Stimulated activated CD4-positive, alpha-beta T cell treated with anti-CD3 and anti-CD28 coated beads, Interleukin-2, amount 100 ng/mL, for 48 hours (primary cell): ENCODE measurements at regions not wholly inside any gene's neighbourhood (a gene's known extent, or its start where the extent isn't known, plus 50 kb on each side); places are given as distances from the start of the nearest gene placed in this dataset.
"Not testable (repeated sequence)": the region's sequence is repeated elsewhere in the genome, so short reads cannot be mapped to it uniquely, and the experiment has no call there.

Source experiments
- DNase-seq, 2 donors: peaks; one replicate each; pipeline ENCODE4 v3.0.0-alpha.2; 2020

GRCh38 chr5:124902097-124902821 lies 155.8 kb upstream of the ZNF608 start:
- DNase-seq, result no peak

GRCh38 chr5:124905256-124906130 lies 159.1 kb upstream of the ZNF608 start:
- DNase-seq, result no peak

GRCh38 chr5:124906339-124907097 lies 160.1 kb upstream of the ZNF608 start:
- DNase-seq, result no peak

GRCh38 chr5:124907098-124907644 lies 160.7 kb upstream of the ZNF608 start:
- DNase-seq, result no peak

- no peak for DNase-seq
Observed at GRCh38 chr5:124908581-124909451, 162.4 kb upstream of the ZNF608 start.

- DNase-seq, result no peak
Observed at GRCh38 chr5:124909734-124910133, 163.3 kb upstream of the ZNF608 start.

GRCh38 chr5:124910354-124911016 lies 164.0 kb upstream of the ZNF608 start:
- no peak for DNase-seq

GRCh38 chr5:124912638-124913328 lies 166.3 kb upstream of the ZNF608 start:
- DNase-seq, result no peak

- DNase-seq, result no peak
Observed at GRCh38 chr5:124913329-124913653, 166.9 kb upstream of the ZNF608 start.

- not testable (repeated sequence) for DNase-seq
Observed at GRCh38 chr5:124916313-124916712, 169.9 kb upstream of the ZNF608 start.

- no peak for DNase-seq
Observed at GRCh38 chr5:124918618-124919017, 172.2 kb upstream of the ZNF608 start.

- DNase-seq, result no peak
Observed at GRCh38 chr5:124919076-124919475, 172.6 kb upstream of the ZNF608 start.

- no peak for DNase-seq
Observed at GRCh38 chr5:124919747-124920525, 173.5 kb upstream of the ZNF608 start.

GRCh38 chr5:124920909-124921666 lies 174.6 kb upstream of the ZNF608 start:
- no peak for DNase-seq

- DNase-seq, result no peak
Observed at GRCh38 chr5:124921694-124922093, 175.3 kb upstream of the ZNF608 start.

- DNase-seq, result no peak
Observed at GRCh38 chr5:124922255-124922975, 176.0 kb upstream of the ZNF608 start.

- no peak for DNase-seq
Observed at GRCh38 chr5:124923131-124923530, 176.7 kb upstream of the ZNF608 start.

- no peak for DNase-seq
Observed at GRCh38 chr5:124924729-124925128, 178.3 kb upstream of the ZNF608 start.

GRCh38 chr5:124927735-124928134 lies 181.3 kb upstream of the ZNF608 start:
- DNase-seq, result no peak
